ENCODE measurements at regions not wholly inside any gene's neighbourhood (a gene's known extent, or its start where the extent isn't known, plus 50 kb on each side); places are given as distances from the start of the nearest gene placed in this dataset.
A peak's percentile ranks its signal among the peaks of the same experiment; 100 is the strongest.

DNA sequence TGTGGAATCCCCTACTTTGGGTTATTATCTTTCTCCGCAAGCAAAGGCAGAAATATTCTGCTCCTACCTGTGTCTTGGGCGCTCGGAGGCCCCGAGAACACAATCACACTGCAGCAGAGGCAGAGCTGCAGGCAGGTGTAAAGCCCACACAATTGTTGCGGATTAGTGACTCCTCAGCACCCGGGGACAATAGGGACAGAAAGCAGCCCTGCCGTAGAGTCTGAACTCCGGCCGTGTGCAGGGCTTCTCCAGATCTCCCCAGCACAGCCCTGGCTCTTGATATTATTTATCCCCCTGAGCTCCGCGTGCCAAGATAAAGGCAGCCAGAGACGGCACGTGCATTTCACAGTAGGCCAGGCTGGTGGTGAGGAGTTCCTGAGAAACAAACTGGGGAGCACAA is 229.2 kb downstream of the EN1 start:
- H3K4me3 ChIP-seq, result no peak overlapping the region
- H3K27ac ChIP-seq, result no peak overlapping the region
- H4K20me1 ChIP-seq (ENCODE audit: insufficient read depth, poor library complexity, severe bottlenecking), result no peaks in the 10 kb centered on the region
- H3K4me2 ChIP-seq, result no peak overlapping the region
- 52% methylated on average over 13 of the region's 13 CpGs for WGBS (ENCODE audit: low lambda C conversion rate, missing lambda C conversion rate)
- no peak for TF ChIP-seq EZH2 (IDR thresholded peaks at IDR 0.05; ENCODE audit: borderline replicate concordance)
- TF ChIP-seq EZH2phosphoT487 (IDR thresholded peaks at IDR 0.05; ENCODE audit: low read depth, severe bottlenecking, unreplicated experiment), result no peak
- TF ChIP-seq, protein P1, sequence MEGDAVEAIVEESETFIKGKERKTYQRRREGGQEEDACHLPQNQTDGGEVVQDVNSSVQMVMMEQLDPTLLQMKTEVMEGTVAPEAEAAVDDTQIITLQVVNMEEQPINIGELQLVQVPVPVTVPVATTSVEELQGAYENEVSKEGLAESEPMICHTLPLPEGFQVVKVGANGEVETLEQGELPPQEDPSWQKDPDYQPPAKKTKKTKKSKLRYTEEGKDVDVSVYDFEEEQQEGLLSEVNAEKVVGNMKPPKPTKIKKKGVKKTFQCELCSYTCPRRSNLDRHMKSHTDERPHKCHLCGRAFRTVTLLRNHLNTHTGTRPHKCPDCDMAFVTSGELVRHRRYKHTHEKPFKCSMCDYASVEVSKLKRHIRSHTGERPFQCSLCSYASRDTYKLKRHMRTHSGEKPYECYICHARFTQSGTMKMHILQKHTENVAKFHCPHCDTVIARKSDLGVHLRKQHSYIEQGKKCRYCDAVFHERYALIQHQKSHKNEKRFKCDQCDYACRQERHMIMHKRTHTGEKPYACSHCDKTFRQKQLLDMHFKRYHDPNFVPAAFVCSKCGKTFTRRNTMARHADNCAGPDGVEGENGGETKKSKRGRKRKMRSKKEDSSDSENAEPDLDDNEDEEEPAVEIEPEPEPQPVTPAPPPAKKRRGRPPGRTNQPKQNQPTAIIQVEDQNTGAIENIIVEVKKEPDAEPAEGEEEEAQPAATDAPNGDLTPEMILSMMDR (IDR thresholded peaks at IDR 0.05; ENCODE audit: poor library complexity), result no peak
- no peaks in the 10 kb centered on the region for H3K27me3 ChIP-seq
- DNase-seq (ENCODE audit: low spot score), result no peak
- H2AFZ ChIP-seq, result no peak overlapping the region
- H3K9me2 ChIP-seq (replicated peaks; ENCODE audit: insufficient read depth), result no peaks in the 10 kb centered on the region
- no peaks in the 10 kb centered on the region for H3K36me3 ChIP-seq (replicated peaks; ENCODE audit: insufficient read depth, low read depth)
- no peaks in the 10 kb centered on the region for H3K79me2 ChIP-seq
- peaks cover 22% of the 10 kb centered on the region for H3K4me1 ChIP-seq (ENCODE audit: insufficient read depth)
- H3K9me3 ChIP-seq (ENCODE audit: low read depth), result no peaks in the 10 kb centered on the region

DNA sequence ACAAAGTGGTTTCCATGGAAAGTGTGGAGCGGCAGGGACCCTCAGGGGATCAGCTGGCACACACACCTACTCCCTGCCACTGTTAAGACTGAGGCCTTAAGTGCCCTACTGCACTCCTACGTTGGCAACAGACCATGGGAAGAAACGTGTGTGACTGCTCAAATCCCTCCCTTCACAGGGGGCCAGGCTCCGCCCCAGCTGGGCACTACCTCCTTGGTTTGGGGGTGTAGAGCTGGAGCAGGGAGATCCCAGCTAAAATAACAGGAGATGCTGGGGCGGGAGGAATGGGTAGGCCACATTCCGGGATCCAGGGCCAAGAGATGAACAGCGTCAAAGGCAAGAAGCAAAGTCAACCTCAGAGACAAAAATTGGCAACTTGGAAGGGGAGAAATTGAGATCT is 231.0 kb downstream of the EN1 start:
- no peak for TF ChIP-seq EZH2phosphoT487 (IDR thresholded peaks at IDR 0.05; ENCODE audit: low read depth, severe bottlenecking, unreplicated experiment)
- TF ChIP-seq, protein P1 (IDR thresholded peaks at IDR 0.05; ENCODE audit: poor library complexity), result no peak
- no peak for TF ChIP-seq EZH2 (IDR thresholded peaks at IDR 0.05; ENCODE audit: borderline replicate concordance)
- Histone ChIP-seq H3K4me1 (ENCODE audit: insufficient read depth) (peaks cover 32% of the 10 kb centered on the region), H4K20me1 (ENCODE audit: insufficient read depth, poor library complexity, severe bottlenecking) (no peaks in the 10 kb centered on the region), H3K27me3 (no peaks in the 10 kb centered on the region), H3K79me2 (no peaks in the 10 kb centered on the region), H3K9me2 (replicated peaks; ENCODE audit: insufficient read depth) (no peaks in the 10 kb centered on the region), H3K36me3 (replicated peaks; ENCODE audit: insufficient read depth, low read depth) (no peaks in the 10 kb centered on the region), H3K27ac (no peak overlapping the region), H3K4me2 (no peak overlapping the region), H2AFZ (no peak overlapping the region), H3K9me3 (ENCODE audit: low read depth) (no peaks in the 10 kb centered on the region), H3K4me3 (no peak overlapping the region)
- WGBS (ENCODE audit: low lambda C conversion rate, missing lambda C conversion rate), result 97% methylated on average over 7 of the region's 7 CpGs
- no peak for DNase-seq (ENCODE audit: low spot score)

DNA sequence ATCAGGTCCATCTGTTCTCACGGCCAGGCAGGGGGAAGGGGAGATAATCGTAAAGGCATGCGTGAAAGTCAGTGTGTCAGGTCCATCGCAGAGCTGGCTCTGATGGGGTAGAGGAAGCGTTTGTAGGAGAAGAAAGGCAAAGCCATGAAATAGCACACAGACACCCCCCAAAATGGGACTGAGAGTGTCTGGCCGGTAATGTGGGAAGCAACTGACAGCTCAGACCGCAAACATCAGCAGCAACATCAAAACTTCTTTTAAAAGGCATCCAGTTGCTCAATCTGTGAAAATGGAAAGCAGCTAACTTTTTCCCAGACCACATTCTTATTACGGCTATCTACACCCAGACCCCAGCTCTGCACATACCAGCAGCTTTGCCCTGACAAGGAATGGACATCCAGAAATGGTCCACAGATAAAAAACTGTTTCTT is 232.6 kb downstream of the EN1 start:
- Histone ChIP-seq H3K4me2 (peak overlapping the region; percentile 61), H3K27ac (peak overlapping the region; percentile 17), H3K27me3 (no peaks in the 10 kb centered on the region), H3K79me2 (no peaks in the 10 kb centered on the region), H3K4me1 (ENCODE audit: insufficient read depth) (peaks cover 32% of the 10 kb centered on the region), H3K4me3 (no peak overlapping the region), H3K9me3 (ENCODE audit: low read depth) (no peaks in the 10 kb centered on the region), H3K9me2 (replicated peaks; ENCODE audit: insufficient read depth) (no peaks in the 10 kb centered on the region), H2AFZ (no peak overlapping the region), H4K20me1 (ENCODE audit: insufficient read depth, poor library complexity, severe bottlenecking) (no peaks in the 10 kb centered on the region), H3K36me3 (replicated peaks; ENCODE audit: insufficient read depth, low read depth) (no peaks in the 10 kb centered on the region)
- 30% methylated on average over 8 of the region's 8 CpGs for WGBS (ENCODE audit: low lambda C conversion rate, missing lambda C conversion rate)
- TF ChIP-seq EZH2 (IDR thresholded peaks at IDR 0.05; ENCODE audit: borderline replicate concordance) (no peak), EZH2phosphoT487 (IDR thresholded peaks at IDR 0.05; ENCODE audit: low read depth, severe bottlenecking, unreplicated experiment) (no peak)
- TF ChIP-seq, protein P1 (IDR thresholded peaks at IDR 0.05; ENCODE audit: poor library complexity), result no peak
- DNase-seq (ENCODE audit: low spot score), result peak; percentile 30

DNA sequence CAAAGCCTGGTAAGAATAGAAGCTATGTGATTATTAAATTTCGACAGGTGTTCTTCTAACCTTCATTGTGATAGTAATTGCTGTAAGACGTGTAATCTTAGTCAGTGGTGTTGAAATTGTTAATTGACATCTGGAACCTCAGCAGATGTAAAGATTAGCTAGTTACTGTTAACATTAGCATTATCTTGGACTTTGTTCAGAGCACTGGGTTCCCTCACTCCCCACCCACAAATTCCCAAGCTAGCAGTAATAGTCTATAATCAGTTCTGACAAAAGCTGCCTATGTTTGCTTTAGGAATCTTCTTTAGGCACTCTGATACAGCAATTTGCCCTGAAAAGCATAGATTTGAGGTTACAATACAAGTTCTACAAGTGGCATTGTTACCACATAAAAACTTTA is 233.7 kb downstream of the EN1 start:
- Histone ChIP-seq H2AFZ (no peak overlapping the region), H3K4me3 (no peak overlapping the region), H3K9me2 (replicated peaks; ENCODE audit: insufficient read depth) (no peaks in the 10 kb centered on the region), H4K20me1 (ENCODE audit: insufficient read depth, poor library complexity, severe bottlenecking) (no peaks in the 10 kb centered on the region), H3K36me3 (replicated peaks; ENCODE audit: insufficient read depth, low read depth) (no peaks in the 10 kb centered on the region), H3K4me2 (peak overlapping the region; percentile 61), H3K27me3 (no peaks in the 10 kb centered on the region), H3K4me1 (ENCODE audit: insufficient read depth) (peaks cover 32% of the 10 kb centered on the region), H3K79me2 (no peaks in the 10 kb centered on the region), H3K27ac (peak overlapping the region; percentile 28), H3K9me3 (ENCODE audit: low read depth) (no peaks in the 10 kb centered on the region)
- 34% methylated on average over 2 of the region's 2 CpGs for WGBS (ENCODE audit: low lambda C conversion rate, missing lambda C conversion rate)
- DNase-seq (ENCODE audit: low spot score), result peak; percentile 32
- TF ChIP-seq EZH2phosphoT487 (IDR thresholded peaks at IDR 0.05; ENCODE audit: low read depth, severe bottlenecking, unreplicated experiment) (no peak), EZH2 (IDR thresholded peaks at IDR 0.05; ENCODE audit: borderline replicate concordance) (no peak)
- TF ChIP-seq, protein P1 (IDR thresholded peaks at IDR 0.05; ENCODE audit: poor library complexity), result no peak

All from hepatocyte (in vitro differentiated cells).